ENCODE measurements at regions not wholly inside any gene's neighbourhood (a gene's known extent, or its start where the extent isn't known, plus 50 kb on each side); places are given as distances from the start of the nearest gene placed in this dataset.
"Not testable (repeated sequence)": the region's sequence is repeated elsewhere in the genome, so short reads cannot be mapped to it uniquely, and the experiment has no call there.

DNA sequence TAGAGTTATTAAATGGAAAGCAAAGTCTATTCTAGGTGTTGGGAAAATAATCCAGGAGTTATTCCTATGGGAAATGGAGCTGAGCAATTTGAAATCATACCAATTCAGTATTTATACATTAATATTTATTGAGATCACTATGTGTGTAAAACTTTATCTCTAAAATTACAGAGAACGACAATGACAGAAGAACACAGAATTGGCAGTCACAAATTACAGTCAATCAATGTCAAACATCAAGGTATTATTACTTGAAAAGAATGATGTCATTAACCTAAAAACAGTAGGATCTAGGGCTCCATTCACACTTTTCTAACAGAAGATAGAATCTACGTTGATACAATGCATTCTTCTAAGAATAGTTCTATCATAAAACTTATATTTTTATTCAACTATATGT, 154.9 kb upstream of the GJE1 start:
- Histone ChIP-seq H3K36me3 (ENCODE audit: low read depth, missing control alignments) (no peaks in the 10 kb centered on the region), H3K27ac (no peak overlapping the region), H3K4me1 (no peaks in the 10 kb centered on the region), H3K27me3 (no peaks in the 10 kb centered on the region), H3K4me3 (no peak overlapping the region), H3K9me3 (no peaks in the 10 kb centered on the region)
- intact Hi-C loops (cut with DNase I; ENCODE audit: low total_unique reads), result no loop called here
- 63 to 75% methylated on average over 2 of the region's 2 CpGs for WGBS, 2 donors
- DNase-seq, result no peak
- TF ChIP-seq POLR2A (IDR thresholded peaks at IDR 0.05), result no peak
- TF ChIP-seq, protein P1, sequence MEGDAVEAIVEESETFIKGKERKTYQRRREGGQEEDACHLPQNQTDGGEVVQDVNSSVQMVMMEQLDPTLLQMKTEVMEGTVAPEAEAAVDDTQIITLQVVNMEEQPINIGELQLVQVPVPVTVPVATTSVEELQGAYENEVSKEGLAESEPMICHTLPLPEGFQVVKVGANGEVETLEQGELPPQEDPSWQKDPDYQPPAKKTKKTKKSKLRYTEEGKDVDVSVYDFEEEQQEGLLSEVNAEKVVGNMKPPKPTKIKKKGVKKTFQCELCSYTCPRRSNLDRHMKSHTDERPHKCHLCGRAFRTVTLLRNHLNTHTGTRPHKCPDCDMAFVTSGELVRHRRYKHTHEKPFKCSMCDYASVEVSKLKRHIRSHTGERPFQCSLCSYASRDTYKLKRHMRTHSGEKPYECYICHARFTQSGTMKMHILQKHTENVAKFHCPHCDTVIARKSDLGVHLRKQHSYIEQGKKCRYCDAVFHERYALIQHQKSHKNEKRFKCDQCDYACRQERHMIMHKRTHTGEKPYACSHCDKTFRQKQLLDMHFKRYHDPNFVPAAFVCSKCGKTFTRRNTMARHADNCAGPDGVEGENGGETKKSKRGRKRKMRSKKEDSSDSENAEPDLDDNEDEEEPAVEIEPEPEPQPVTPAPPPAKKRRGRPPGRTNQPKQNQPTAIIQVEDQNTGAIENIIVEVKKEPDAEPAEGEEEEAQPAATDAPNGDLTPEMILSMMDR (IDR thresholded peaks at IDR 0.05), result no peak

DNA sequence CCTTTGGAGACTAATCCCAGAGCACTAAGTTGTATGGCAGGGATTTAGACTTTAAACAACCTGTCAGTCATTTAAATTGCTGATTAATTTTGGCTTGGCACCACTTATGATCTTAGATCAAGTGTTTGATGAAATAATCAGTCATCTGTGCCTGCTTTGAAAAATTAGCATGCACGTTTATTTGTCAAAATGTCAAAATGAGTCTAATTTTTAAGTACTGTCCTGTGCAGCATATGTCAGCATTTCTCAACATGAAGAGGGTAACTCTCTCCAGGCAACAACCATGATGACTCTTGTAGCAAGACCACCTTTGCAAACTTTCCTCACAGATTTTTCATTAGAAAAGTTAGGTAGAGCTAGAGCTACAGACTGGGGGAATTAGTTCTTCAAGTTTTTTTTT, 155.7 kb upstream of the GJE1 start:
- H3K27me3 ChIP-seq, result no peaks in the 10 kb centered on the region
- no peak for TF ChIP-seq POLR2A (IDR thresholded peaks at IDR 0.05)
- TF ChIP-seq, protein P1 (IDR thresholded peaks at IDR 0.05), result no peak
- H3K9me3 ChIP-seq, result no peaks in the 10 kb centered on the region
- H3K4me1 ChIP-seq, result no peaks in the 10 kb centered on the region
- H3K27ac ChIP-seq, result no peak overlapping the region
- WGBS, 2 donors, result 35 to 63% methylated on average over 1 of the region's 1 CpG
- H3K4me3 ChIP-seq, result no peak overlapping the region
- intact Hi-C loops (cut with DNase I; ENCODE audit: low total_unique reads), result no loop called here
- DNase-seq, result no peak
- H3K36me3 ChIP-seq (ENCODE audit: low read depth, missing control alignments), result no peaks in the 10 kb centered on the region

DNA sequence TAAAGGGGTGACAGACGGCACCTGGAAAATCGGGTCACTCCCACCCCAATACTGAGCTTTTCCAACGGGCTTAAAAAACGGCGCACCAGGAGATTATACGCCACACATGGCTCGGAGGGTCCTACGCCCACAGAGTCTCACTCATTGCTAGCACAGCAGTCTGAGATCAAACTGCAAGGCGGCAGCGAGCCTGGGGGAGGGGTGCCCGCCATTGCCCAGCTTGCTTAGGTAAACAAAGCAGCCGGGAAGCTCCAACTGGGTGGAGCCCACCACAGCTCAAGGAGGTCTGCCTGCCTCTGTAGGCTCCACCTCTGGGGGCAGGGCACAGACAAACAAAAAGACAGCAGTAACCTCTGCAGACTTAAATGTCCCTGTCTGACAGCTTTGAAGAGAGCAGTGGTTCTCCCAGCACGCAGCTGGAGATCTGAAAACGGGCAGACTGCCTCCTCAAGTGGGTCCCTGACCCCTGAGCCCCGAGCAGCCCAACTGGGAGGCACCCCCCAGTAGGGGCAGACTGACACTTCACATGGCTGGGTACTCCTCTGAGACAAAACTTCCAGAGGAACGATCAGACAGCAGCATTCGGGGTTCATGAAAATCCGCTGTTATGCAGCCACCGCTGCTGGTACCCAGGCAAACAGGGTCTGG, 162.8 kb upstream of the GJE1 start:
- intact Hi-C loops (cut with DNase I; ENCODE audit: low total_unique reads); H3K27ac ChIP-seq; H3K4me1 ChIP-seq; H3K27me3 ChIP-seq; H3K9me3 ChIP-seq; DNase-seq; H3K4me3 ChIP-seq; H3K36me3 ChIP-seq (ENCODE audit: low read depth, missing control alignments): not testable (repeated sequence)
- WGBS, 2 donors, result 83 to 88% methylated on average over 14 to 19 of the region's 19 CpGs

DNA sequence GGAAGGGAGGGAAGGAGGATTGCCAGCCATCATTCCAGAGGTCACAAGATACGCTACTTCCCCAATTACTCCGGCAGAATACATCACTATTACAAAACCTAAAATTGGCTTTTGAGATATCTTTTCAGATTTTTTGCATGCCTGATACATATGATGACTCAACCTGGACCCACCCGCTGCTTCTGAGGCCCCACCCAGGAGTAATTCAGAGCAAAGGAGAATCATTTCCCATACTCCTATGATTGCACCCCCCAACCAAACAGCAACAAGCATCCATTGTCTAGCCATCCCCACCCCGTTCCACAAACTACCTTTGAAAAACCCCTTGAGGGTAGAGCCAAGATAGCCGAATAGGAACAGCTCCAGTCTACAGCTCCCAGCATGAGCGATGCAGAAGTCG, 163.5 kb upstream of the GJE1 start:
- H3K4me1 ChIP-seq, result no peaks in the 10 kb centered on the region
- DNase-seq, result no peak
- TF ChIP-seq, protein P1 (IDR thresholded peaks at IDR 0.05), result no peak
- TF ChIP-seq POLR2A (IDR thresholded peaks at IDR 0.05), result no peak

DNA sequence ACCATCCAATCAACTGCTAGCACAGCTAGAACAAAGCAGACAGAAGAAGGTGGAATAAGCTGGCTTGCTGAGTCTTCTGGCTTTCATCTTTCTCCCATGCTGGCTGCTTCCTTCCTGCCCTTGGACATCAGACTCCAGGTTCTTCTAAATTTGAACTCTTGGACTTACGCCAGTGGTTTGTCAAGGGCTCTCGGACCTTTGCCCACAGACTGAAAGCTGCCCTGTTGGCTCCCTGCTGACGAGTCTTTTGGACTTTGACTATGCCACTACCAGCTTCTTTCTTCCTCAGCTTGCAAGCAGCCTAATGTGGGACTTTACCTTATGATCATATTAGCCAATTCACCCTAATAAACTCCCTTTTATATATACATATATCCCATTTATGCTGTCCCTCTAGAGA, 164.1 kb upstream of the GJE1 start:
- Histone ChIP-seq H3K36me3 (ENCODE audit: low read depth, missing control alignments) (no peaks in the 10 kb centered on the region), H3K27ac (no peak overlapping the region), H3K4me1 (no peaks in the 10 kb centered on the region), H3K9me3 (no peaks in the 10 kb centered on the region), H3K27me3 (no peaks in the 10 kb centered on the region), H3K4me3 (no peak overlapping the region)
- DNase-seq, result no peak
- WGBS, 2 donors, result 82 to 88% methylated on average over 3 of the region's 3 CpGs
- intact Hi-C loops (cut with DNase I; ENCODE audit: low total_unique reads), result no loop called here
- no peak for TF ChIP-seq POLR2A (IDR thresholded peaks at IDR 0.05)
- TF ChIP-seq, protein P1 (IDR thresholded peaks at IDR 0.05), result no peak

More for the DNA sequence above, 163.5 kb upstream of the GJE1 start:
- Histone ChIP-seq H3K4me3 (no peak overlapping the region), H3K27ac (no peak overlapping the region), H3K27me3 (no peaks in the 10 kb centered on the region), H3K9me3 (no peaks in the 10 kb centered on the region), H3K36me3 (ENCODE audit: low read depth, missing control alignments) (no peaks in the 10 kb centered on the region)
- intact Hi-C loops (cut with DNase I; ENCODE audit: low total_unique reads), result no loop called here
- 96 to 98% methylated on average over 6 to 7 of the region's 7 CpGs for WGBS, 2 donors
